HL-60 (cell line): ENCODE measurements at regions not wholly inside any gene's neighbourhood (a gene's known extent, or its start where the extent isn't known, plus 50 kb on each side); places are given as distances from the start of the nearest gene placed in this dataset.

ENCODE experiments used
- POLR2AphosphoS5 ChIP-seq: IDR thresholded peaks from 2 replicates; pipeline ENCODE4 v1.6.1; 2012; ENCODE audit warnings: low read depth
- TF ChIP-seq, protein P1 (sequence below): IDR thresholded peaks from one replicate; pipeline ENCODE4 v1.5.1; 2011; ENCODE audit warnings: low read length, control low read depth, inconsistent platforms; ENCODE audit not compliant: insufficient read depth
- TF ChIP-seq, protein P2 (sequence below): IDR thresholded peaks from 2 replicates; pipeline ENCODE4 v1.6.1; 2012; ENCODE audit warnings: low read depth; ENCODE audit not compliant: insufficient replicate concordance

DNA sequence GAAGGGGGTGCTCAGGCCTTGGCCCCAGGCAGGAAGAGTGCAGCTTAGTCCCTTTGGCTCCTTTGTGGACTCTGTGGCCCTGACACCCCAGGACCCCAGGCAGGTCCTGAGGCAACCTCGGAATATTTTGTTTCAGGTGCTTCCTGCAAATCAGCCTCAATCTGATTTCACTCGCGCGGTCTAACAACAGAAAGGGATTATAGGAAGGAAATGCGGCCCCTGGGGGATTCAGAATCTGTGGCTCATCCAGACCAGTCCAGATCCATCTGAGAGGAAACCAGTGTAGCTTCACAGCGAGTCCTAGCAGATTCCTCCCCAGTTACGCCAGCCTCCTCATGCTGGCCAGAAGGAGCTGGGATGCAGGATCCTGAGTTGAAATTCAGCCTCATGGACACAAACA is 59.5 kb upstream of the YWHAQ start:
- TF ChIP-seq POLR2AphosphoS5: no peak
- TF ChIP-seq, protein P1, sequence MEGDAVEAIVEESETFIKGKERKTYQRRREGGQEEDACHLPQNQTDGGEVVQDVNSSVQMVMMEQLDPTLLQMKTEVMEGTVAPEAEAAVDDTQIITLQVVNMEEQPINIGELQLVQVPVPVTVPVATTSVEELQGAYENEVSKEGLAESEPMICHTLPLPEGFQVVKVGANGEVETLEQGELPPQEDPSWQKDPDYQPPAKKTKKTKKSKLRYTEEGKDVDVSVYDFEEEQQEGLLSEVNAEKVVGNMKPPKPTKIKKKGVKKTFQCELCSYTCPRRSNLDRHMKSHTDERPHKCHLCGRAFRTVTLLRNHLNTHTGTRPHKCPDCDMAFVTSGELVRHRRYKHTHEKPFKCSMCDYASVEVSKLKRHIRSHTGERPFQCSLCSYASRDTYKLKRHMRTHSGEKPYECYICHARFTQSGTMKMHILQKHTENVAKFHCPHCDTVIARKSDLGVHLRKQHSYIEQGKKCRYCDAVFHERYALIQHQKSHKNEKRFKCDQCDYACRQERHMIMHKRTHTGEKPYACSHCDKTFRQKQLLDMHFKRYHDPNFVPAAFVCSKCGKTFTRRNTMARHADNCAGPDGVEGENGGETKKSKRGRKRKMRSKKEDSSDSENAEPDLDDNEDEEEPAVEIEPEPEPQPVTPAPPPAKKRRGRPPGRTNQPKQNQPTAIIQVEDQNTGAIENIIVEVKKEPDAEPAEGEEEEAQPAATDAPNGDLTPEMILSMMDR: no peak
- TF ChIP-seq, protein P2, sequence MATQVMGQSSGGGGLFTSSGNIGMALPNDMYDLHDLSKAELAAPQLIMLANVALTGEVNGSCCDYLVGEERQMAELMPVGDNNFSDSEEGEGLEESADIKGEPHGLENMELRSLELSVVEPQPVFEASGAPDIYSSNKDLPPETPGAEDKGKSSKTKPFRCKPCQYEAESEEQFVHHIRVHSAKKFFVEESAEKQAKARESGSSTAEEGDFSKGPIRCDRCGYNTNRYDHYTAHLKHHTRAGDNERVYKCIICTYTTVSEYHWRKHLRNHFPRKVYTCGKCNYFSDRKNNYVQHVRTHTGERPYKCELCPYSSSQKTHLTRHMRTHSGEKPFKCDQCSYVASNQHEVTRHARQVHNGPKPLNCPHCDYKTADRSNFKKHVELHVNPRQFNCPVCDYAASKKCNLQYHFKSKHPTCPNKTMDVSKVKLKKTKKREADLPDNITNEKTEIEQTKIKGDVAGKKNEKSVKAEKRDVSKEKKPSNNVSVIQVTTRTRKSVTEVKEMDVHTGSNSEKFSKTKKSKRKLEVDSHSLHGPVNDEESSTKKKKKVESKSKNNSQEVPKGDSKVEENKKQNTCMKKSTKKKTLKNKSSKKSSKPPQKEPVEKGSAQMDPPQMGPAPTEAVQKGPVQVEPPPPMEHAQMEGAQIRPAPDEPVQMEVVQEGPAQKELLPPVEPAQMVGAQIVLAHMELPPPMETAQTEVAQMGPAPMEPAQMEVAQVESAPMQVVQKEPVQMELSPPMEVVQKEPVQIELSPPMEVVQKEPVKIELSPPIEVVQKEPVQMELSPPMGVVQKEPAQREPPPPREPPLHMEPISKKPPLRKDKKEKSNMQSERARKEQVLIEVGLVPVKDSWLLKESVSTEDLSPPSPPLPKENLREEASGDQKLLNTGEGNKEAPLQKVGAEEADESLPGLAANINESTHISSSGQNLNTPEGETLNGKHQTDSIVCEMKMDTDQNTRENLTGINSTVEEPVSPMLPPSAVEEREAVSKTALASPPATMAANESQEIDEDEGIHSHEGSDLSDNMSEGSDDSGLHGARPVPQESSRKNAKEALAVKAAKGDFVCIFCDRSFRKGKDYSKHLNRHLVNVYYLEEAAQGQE: no peak
